ENCODE measurements at regions not wholly inside any gene's neighbourhood (a gene's known extent, or its start where the extent isn't known, plus 50 kb on each side); places are given as distances from the start of the nearest gene placed in this dataset.

DNA sequence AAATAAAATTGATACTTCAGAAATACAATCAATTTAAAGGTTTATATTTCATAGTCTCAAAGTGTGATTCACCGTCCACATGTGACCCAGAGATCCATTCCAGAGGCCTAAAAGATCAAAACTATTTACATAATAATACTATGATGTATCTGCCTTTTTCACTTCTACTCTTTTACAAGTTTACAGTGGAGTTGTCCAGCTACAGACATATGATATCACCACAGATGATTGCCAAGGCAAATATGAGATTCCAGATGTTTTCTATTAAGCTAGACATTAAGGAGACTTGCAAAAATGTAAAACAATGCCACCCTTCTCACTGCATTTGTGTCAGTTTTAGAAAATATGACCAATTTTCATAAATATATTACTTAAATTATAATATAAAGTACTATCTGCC is 443.7 kb downstream of the GJA1 start:
- intact Hi-C loops (cut with DNase I): no loop called here
- no peak for ATAC-seq
- H3K36me3 ChIP-seq: no peaks in the 10 kb centered on the region

DNA sequence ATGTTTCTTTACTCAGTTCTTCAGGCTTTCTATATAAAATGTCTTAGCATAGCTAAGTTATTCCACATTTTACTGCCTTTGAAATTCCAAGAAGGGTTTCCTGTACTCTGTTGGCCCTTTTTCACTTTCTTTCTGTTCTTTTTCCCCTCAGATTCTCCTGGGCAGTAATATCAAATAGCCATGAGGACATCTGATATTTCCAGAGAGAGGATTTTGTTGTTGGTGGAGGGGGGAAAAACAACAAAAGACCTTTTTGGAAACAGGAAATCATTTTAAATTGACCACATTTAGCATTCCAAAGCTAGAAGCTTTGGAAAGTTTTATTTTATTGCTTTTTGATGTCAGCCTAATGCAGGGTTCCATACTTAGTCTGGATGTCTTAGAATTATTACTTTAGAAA is 445.4 kb downstream of the GJA1 start:
- Histone ChIP-seq H3K27ac (no peak overlapping the region), H3K27me3 (ENCODE audit: low read depth) (no peaks in the 10 kb centered on the region), H3K9me3 (no peaks in the 10 kb centered on the region), H3K36me3 (no peaks in the 10 kb centered on the region), H3K4me3 (no peak overlapping the region), H3K4me1 (no peaks in the 10 kb centered on the region)
- intact Hi-C loops (cut with DNase I): no loop called here
- ATAC-seq (no peak), DNase-seq (no peak)
- no peak for TF ChIP-seq CTCF (IDR thresholded peaks at IDR 0.05)

More for the DNA sequence above, 443.7 kb downstream of the GJA1 start:
- DNase-seq: no peak
- Histone ChIP-seq H3K9me3 (no peaks in the 10 kb centered on the region), H3K27me3 (ENCODE audit: low read depth) (no peaks in the 10 kb centered on the region), H3K27ac (no peak overlapping the region), H3K4me1 (no peaks in the 10 kb centered on the region), H3K4me3 (no peak overlapping the region)
- TF ChIP-seq CTCF (IDR thresholded peaks at IDR 0.05): no peak

- no peak for ATAC-seq
- Histone ChIP-seq H3K36me3 (no peaks in the 10 kb centered on the region), H3K27ac (no peak overlapping the region), H3K27me3 (ENCODE audit: low read depth) (no peaks in the 10 kb centered on the region), H3K9me3 (no peaks in the 10 kb centered on the region), H3K4me3 (no peak overlapping the region), H3K4me1 (no peaks in the 10 kb centered on the region)
- intact Hi-C loops (cut with DNase I): no loop called here
- DNase-seq: no peak
- no peak for TF ChIP-seq CTCF (IDR thresholded peaks at IDR 0.05)
Observed at GRCh38 chr6:121881974-121882667, 446.7 kb downstream of the GJA1 start.

GRCh38 chr6:121884091-121884490 is 448.6 kb downstream of the GJA1 start:
- ATAC-seq: no peak
- Histone ChIP-seq H3K4me3 (no peak overlapping the region), H3K27ac (no peak overlapping the region), H3K4me1 (no peaks in the 10 kb centered on the region), H3K36me3 (no peaks in the 10 kb centered on the region), H3K27me3 (ENCODE audit: low read depth) (no peaks in the 10 kb centered on the region), H3K9me3 (no peaks in the 10 kb centered on the region)
- TF ChIP-seq CTCF (IDR thresholded peaks at IDR 0.05): no peak
- intact Hi-C loops (cut with DNase I): no loop called here
- no peak for DNase-seq

DNA sequence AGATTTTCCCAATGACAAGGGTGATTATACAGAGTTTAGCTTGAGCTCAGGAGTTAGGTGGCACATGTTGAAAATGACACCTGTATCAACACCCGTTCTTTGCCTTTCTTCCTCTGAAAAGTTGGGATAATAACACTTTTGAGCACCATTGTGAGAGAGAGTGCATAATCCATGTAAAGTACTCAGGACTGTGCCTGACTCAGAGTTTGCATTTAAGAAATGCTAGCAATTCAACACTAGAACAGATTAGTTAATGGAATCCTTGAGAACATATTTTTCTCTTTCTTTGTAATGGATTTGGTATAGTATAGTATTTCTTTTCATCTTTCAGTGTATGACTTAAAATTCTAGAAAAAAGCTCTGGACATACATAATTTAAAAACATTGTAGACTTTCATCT is 449.2 kb downstream of the GJA1 start:
- H3K4me3 ChIP-seq: no peak overlapping the region
- ATAC-seq: no peak

More for the DNA sequence above, 449.2 kb downstream of the GJA1 start:
- Histone ChIP-seq H3K27me3 (ENCODE audit: low read depth) (no peaks in the 10 kb centered on the region), H3K9me3 (no peaks in the 10 kb centered on the region), H3K4me1 (no peaks in the 10 kb centered on the region), H3K27ac (no peak overlapping the region), H3K36me3 (no peaks in the 10 kb centered on the region)
- no peak for DNase-seq
- TF ChIP-seq CTCF (IDR thresholded peaks at IDR 0.05): no peak
- intact Hi-C loops (cut with DNase I): no loop called here

All from lower lobe of right lung (tissue), 2 donors.